ENCODE measurements at regions not wholly inside any gene's neighbourhood (a gene's known extent, or its start where the extent isn't known, plus 50 kb on each side); places are given as distances from the start of the nearest gene placed in this dataset.

DNA sequence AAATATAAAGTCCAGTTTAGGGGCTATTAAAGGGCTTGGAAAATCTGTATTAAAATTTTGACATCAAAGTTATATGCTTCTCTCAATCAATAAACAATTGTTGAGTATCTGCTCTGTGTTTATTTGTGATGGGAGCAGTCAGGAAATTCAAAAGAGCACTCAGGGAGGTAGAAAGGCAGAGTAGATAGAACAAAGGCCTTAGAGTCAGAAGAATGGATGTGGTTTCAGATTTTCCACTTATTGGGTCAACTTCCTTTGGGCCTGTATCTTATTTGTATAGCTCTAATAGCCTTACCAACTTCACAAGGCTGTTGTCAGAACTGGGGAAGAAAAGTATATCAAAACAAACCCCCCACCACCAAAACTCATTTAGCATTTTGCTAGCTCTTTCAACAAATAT is 302.6 kb downstream of the SPRY2 start:
- TF ChIP-seq POLR2A (IDR thresholded peaks at IDR 0.05; ENCODE audit: borderline replicate concordance, extremely low read depth, insufficient read depth, insufficient read length) (no peak), SP1 (IDR thresholded peaks at IDR 0.05; ENCODE audit: low read depth) (no peak), EZH2phosphoT487 (IDR thresholded peaks at IDR 0.05; ENCODE audit: borderline replicate concordance) (no peak), POLR2AphosphoS5 (IDR thresholded peaks at IDR 0.05; ENCODE audit: low read depth, low read length) (no peak), MAX (IDR thresholded peaks at IDR 0.05) (no peak), SRF (IDR thresholded peaks at IDR 0.05; ENCODE audit: low read depth) (no peak)
- TF ChIP-seq, protein P1, sequence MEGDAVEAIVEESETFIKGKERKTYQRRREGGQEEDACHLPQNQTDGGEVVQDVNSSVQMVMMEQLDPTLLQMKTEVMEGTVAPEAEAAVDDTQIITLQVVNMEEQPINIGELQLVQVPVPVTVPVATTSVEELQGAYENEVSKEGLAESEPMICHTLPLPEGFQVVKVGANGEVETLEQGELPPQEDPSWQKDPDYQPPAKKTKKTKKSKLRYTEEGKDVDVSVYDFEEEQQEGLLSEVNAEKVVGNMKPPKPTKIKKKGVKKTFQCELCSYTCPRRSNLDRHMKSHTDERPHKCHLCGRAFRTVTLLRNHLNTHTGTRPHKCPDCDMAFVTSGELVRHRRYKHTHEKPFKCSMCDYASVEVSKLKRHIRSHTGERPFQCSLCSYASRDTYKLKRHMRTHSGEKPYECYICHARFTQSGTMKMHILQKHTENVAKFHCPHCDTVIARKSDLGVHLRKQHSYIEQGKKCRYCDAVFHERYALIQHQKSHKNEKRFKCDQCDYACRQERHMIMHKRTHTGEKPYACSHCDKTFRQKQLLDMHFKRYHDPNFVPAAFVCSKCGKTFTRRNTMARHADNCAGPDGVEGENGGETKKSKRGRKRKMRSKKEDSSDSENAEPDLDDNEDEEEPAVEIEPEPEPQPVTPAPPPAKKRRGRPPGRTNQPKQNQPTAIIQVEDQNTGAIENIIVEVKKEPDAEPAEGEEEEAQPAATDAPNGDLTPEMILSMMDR (IDR thresholded peaks at IDR 0.05 in 2 of 3, conservative IDR thresholded peaks at IDR 0.05 in 1 of 3; ENCODE audit: borderline replicate concordance in 1 of 3, insufficient read depth in 1 of 3, low read depth in 2 of 3, low read length in 2 of 3), result no peak
